ENCODE measurements at regions not wholly inside any gene's neighbourhood (a gene's known extent, or its start where the extent isn't known, plus 50 kb on each side); places are given as distances from the start of the nearest gene placed in this dataset.

DNA sequence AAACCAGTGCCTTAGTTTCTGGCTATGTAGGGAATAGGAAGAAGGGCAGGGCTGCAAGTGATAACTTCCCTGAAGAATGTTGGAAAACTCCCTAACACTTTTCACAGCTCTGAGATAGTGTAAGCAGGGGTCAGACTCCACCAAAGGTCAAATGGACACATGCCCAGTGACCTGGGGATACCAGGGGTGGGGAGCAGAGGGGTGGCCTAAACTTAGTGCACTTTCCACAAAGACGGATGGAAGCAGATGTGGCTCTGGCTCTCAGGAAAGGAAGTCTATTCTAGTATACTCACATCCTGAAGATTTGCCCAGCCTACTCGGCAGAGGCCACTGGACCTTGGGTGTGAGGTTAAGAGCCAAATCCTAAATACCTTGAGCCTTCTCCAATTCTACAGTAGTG lies 285.8 kb downstream of the NUAK1 start:
- TF ChIP-seq, protein P1, sequence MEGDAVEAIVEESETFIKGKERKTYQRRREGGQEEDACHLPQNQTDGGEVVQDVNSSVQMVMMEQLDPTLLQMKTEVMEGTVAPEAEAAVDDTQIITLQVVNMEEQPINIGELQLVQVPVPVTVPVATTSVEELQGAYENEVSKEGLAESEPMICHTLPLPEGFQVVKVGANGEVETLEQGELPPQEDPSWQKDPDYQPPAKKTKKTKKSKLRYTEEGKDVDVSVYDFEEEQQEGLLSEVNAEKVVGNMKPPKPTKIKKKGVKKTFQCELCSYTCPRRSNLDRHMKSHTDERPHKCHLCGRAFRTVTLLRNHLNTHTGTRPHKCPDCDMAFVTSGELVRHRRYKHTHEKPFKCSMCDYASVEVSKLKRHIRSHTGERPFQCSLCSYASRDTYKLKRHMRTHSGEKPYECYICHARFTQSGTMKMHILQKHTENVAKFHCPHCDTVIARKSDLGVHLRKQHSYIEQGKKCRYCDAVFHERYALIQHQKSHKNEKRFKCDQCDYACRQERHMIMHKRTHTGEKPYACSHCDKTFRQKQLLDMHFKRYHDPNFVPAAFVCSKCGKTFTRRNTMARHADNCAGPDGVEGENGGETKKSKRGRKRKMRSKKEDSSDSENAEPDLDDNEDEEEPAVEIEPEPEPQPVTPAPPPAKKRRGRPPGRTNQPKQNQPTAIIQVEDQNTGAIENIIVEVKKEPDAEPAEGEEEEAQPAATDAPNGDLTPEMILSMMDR (IDR thresholded peaks at IDR 0.05) = no peak
- no peak for TF ChIP-seq POLR2A (IDR thresholded peaks at IDR 0.05)
- no peak for TF ChIP-seq EP300 (IDR thresholded peaks at IDR 0.05)
